ENCODE measurements at regions not wholly inside any gene's neighbourhood (a gene's known extent, or its start where the extent isn't known, plus 50 kb on each side); places are given as distances from the start of the nearest gene placed in this dataset.
A peak's percentile ranks its signal among the peaks of the same experiment; 100 is the strongest.

- Histone ChIP-seq H3K9me3 (replicated peaks; ENCODE audit: control insufficient read depth, low read depth, low read length) (no peaks in the 10 kb centered on the region), H3K4me3 (ENCODE audit: low read length) (no peak overlapping the region), H3K27me3 (ENCODE audit: control insufficient read depth, insufficient read depth, low read length) (no peaks in the 10 kb centered on the region), H3K4me1 (ENCODE audit: control insufficient read depth, insufficient read depth, low read length) (peaks cover 12% of the 10 kb centered on the region), H3K27ac (ENCODE audit: low read length) (no peak overlapping the region), H3K36me3 (ENCODE audit: control insufficient read depth, insufficient read depth, low read length) (no peaks in the 10 kb centered on the region)
- peak; percentile 81 for DNase-seq
- WGBS (ENCODE audit: insufficient coverage), result 30% methylated on average over 4 of the region's 5 CpGs
These were observed 539.2 kb downstream of the BUD13 start for GRCh38 chr11:116233561-116233960.

DNA sequence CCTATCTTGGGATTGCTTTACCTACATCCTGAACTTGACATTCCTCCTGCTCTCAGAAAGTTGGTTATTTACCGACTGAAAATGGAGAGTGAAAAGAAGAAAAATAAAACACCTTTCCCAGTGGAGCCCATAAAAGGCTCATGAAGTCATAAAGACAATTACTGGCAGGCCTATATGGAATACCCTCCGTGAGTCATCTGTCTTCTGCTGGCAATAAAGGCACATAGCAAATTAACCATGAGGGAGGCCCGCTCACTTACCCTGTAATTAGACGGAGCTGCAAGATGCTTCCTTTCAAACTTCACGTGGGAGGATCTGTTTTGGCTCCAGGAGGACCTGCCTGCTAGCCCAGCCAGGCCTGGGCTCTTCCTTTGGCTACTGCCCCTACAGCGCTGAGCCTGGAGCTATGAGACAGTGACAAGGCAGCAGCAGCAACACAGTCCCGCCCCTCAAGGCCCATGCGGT is 540.4 kb downstream of the BUD13 start:
- no peak overlapping the region for H3K4me3 ChIP-seq (ENCODE audit: low read length)
- DNase-seq, result peak; percentile 58
- 35% methylated on average over 4 of the region's 8 CpGs for WGBS (ENCODE audit: insufficient coverage)

GRCh38 chr11:116231543-116231942 is 541.2 kb downstream of the BUD13 start:
- no peaks in the 10 kb centered on the region for H3K36me3 ChIP-seq (ENCODE audit: control insufficient read depth, insufficient read depth, low read length)
- no peaks in the 10 kb centered on the region for H3K9me3 ChIP-seq (replicated peaks; ENCODE audit: control insufficient read depth, low read depth, low read length)
- no peaks in the 10 kb centered on the region for H3K27me3 ChIP-seq (ENCODE audit: control insufficient read depth, insufficient read depth, low read length)
- no peak for DNase-seq
- no peak overlapping the region for H3K27ac ChIP-seq (ENCODE audit: low read length)
- peaks cover 12% of the 10 kb centered on the region for H3K4me1 ChIP-seq (ENCODE audit: control insufficient read depth, insufficient read depth, low read length)
- WGBS (ENCODE audit: insufficient coverage), result no CpG with 5 or more reads among the region's 7 CpGs
- no peak overlapping the region for H3K4me3 ChIP-seq (ENCODE audit: low read length)

More for the DNA sequence above, 540.4 kb downstream of the BUD13 start:
- Histone ChIP-seq H3K27ac (ENCODE audit: low read length) (no peak overlapping the region), H3K4me1 (ENCODE audit: control insufficient read depth, insufficient read depth, low read length) (peaks cover 12% of the 10 kb centered on the region), H3K27me3 (ENCODE audit: control insufficient read depth, insufficient read depth, low read length) (no peaks in the 10 kb centered on the region), H3K36me3 (ENCODE audit: control insufficient read depth, insufficient read depth, low read length) (no peaks in the 10 kb centered on the region), H3K9me3 (replicated peaks; ENCODE audit: control insufficient read depth, low read depth, low read length) (no peaks in the 10 kb centered on the region)

DNA sequence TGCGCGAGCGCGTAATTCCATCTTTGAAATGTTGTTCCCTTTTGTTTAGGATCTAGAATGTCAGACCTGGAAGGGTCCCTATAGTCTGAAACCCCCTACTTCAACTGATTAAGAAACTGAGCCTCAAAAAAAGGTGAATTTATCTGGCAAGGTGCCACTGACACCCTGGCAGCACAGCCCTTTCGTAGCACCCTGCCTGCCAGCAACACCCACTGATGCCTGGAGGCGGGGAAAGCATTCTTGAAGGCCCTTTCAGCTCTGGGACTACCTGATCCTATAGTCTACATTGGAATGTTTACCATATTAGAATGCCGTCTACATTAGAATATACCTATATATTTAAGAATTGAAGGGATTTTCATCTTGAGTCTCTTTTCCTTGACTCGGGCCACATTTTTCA is 542.3 kb downstream of the BUD13 start:
- WGBS (ENCODE audit: insufficient coverage), result 67% methylated on average over 1 of the region's 8 CpGs
- Histone ChIP-seq H3K27ac (ENCODE audit: low read length) (no peak overlapping the region), H3K27me3 (ENCODE audit: control insufficient read depth, insufficient read depth, low read length) (no peaks in the 10 kb centered on the region), H3K4me3 (ENCODE audit: low read length) (no peak overlapping the region), H3K36me3 (ENCODE audit: control insufficient read depth, insufficient read depth, low read length) (no peaks in the 10 kb centered on the region), H3K9me3 (replicated peaks; ENCODE audit: control insufficient read depth, low read depth, low read length) (no peaks in the 10 kb centered on the region), H3K4me1 (ENCODE audit: control insufficient read depth, insufficient read depth, low read length) (peaks cover 13% of the 10 kb centered on the region)
- no peak for DNase-seq

- H3K4me3 ChIP-seq (ENCODE audit: low read length), result no peak overlapping the region
- no peaks in the 10 kb centered on the region for H3K36me3 ChIP-seq (ENCODE audit: control insufficient read depth, insufficient read depth, low read length)
- H3K27me3 ChIP-seq (ENCODE audit: control insufficient read depth, insufficient read depth, low read length), result no peaks in the 10 kb centered on the region
- peak overlapping the region; percentile 33 for H3K27ac ChIP-seq (ENCODE audit: low read length)
- WGBS (ENCODE audit: insufficient coverage), result 14% methylated on average over 4 of the region's 9 CpGs
- H3K4me1 ChIP-seq (ENCODE audit: control insufficient read depth, insufficient read depth, low read length), result peaks cover 15% of the 10 kb centered on the region
- no peaks in the 10 kb centered on the region for H3K9me3 ChIP-seq (replicated peaks; ENCODE audit: control insufficient read depth, low read depth, low read length)
- DNase-seq, result peak; percentile 87
These were observed 543.4 kb downstream of the BUD13 start for GRCh38 chr11:116229236-116229970.

DNA sequence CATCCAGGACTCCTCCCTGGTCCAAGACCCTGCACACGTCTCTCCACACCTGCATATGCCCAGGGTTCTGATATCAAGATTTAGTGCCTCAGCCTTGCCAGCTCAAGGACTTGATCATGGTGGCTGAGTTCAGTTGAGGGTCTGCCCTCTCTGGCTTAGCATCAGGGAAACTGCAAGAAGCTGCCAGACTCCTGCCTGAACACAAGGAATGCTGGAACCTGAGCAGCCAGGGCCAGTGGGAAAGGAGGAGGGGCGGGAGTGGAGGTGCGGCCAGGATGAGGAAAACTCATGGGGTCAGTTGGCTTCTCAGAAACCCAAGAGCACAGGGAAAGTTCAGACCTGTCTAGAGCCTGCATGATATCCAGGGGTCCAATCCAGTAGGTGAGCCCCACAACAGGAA is 546.1 kb downstream of the BUD13 start:
- Histone ChIP-seq H3K4me1 (ENCODE audit: control insufficient read depth, insufficient read depth, low read length) (peaks cover 7% of the 10 kb centered on the region), H3K36me3 (ENCODE audit: control insufficient read depth, insufficient read depth, low read length) (no peaks in the 10 kb centered on the region), H3K9me3 (replicated peaks; ENCODE audit: control insufficient read depth, low read depth, low read length) (no peaks in the 10 kb centered on the region), H3K27me3 (ENCODE audit: control insufficient read depth, insufficient read depth, low read length) (no peaks in the 10 kb centered on the region), H3K4me3 (ENCODE audit: low read length) (no peak overlapping the region), H3K27ac (ENCODE audit: low read length) (no peak overlapping the region)
- 69% methylated on average over 2 of the region's 3 CpGs for WGBS (ENCODE audit: insufficient coverage)
- no peak for DNase-seq

GRCh38 chr11:116225784-116226585 is 546.8 kb downstream of the BUD13 start:
- H3K4me3 ChIP-seq (ENCODE audit: low read length), result no peak overlapping the region
- H3K27me3 ChIP-seq (ENCODE audit: control insufficient read depth, insufficient read depth, low read length), result no peaks in the 10 kb centered on the region
- H3K36me3 ChIP-seq (ENCODE audit: control insufficient read depth, insufficient read depth, low read length), result no peaks in the 10 kb centered on the region
- no peak overlapping the region for H3K27ac ChIP-seq (ENCODE audit: low read length)
- 43% methylated on average over 3 of the region's 7 CpGs for WGBS (ENCODE audit: insufficient coverage)
- DNase-seq, result peak; percentile 47
- peaks cover 7% of the 10 kb centered on the region for H3K4me1 ChIP-seq (ENCODE audit: control insufficient read depth, insufficient read depth, low read length)
- H3K9me3 ChIP-seq (replicated peaks; ENCODE audit: control insufficient read depth, low read depth, low read length), result no peaks in the 10 kb centered on the region

DNA sequence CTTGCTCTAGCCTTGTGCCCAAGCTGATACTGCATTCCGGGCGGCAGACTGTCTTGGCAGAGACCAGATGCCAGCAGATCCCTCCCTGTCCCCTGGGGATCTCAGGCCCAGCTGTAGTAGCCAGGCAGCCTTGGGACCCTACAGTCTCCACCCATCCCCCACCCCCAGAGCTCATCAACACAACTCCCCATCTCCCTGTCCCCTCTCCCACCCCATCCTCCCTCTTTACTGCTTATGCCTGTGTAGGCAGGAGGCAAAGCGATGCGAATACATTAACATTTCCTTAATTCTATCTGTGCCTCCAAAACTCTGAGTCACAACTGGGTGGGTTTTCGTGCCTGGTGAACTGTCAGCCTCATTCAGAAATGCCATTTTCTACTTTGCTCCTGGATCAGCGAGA is 547.6 kb downstream of the BUD13 start:
- Histone ChIP-seq H3K4me1 (ENCODE audit: control insufficient read depth, insufficient read depth, low read length) (peaks cover 7% of the 10 kb centered on the region), H3K36me3 (ENCODE audit: control insufficient read depth, insufficient read depth, low read length) (no peaks in the 10 kb centered on the region), H3K27ac (ENCODE audit: low read length) (no peak overlapping the region), H3K27me3 (ENCODE audit: control insufficient read depth, insufficient read depth, low read length) (no peaks in the 10 kb centered on the region), H3K9me3 (replicated peaks; ENCODE audit: control insufficient read depth, low read depth, low read length) (no peaks in the 10 kb centered on the region), H3K4me3 (ENCODE audit: low read length) (no peak overlapping the region)
- 71% methylated on average over 6 of the region's 6 CpGs for WGBS (ENCODE audit: insufficient coverage)
- no peak for DNase-seq

DNA sequence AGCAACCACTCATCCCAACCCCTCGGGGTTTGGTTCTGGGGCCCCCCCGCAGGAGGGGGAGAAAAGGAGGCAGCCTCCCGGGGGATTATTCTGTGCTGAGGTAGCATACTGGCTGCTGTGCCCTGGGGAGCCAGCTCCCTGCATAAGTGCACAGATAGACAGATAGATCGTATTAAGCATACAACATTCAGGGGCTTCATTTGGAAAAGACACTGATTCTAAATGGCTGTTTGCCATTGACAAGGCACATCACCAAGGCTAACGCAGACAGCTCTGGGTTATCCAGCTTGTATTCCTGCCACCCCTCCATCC is 547.9 kb downstream of the BUD13 start:
- WGBS (ENCODE audit: insufficient coverage), result 46% methylated on average over 2 of the region's 5 CpGs
- no peaks in the 10 kb centered on the region for H3K36me3 ChIP-seq (ENCODE audit: control insufficient read depth, insufficient read depth, low read length)
- DNase-seq, result no peak
- no peak overlapping the region for H3K4me3 ChIP-seq (ENCODE audit: low read length)
- H3K4me1 ChIP-seq (ENCODE audit: control insufficient read depth, insufficient read depth, low read length), result peaks cover 7% of the 10 kb centered on the region
- H3K27me3 ChIP-seq (ENCODE audit: control insufficient read depth, insufficient read depth, low read length), result no peaks in the 10 kb centered on the region
- H3K27ac ChIP-seq (ENCODE audit: low read length), result no peak overlapping the region
- H3K9me3 ChIP-seq (replicated peaks; ENCODE audit: control insufficient read depth, low read depth, low read length), result no peaks in the 10 kb centered on the region

GRCh38 chr11:116224154-116224888 is 548.5 kb downstream of the BUD13 start:
- Histone ChIP-seq H3K27me3 (ENCODE audit: control insufficient read depth, insufficient read depth, low read length) (no peaks in the 10 kb centered on the region), H3K4me3 (ENCODE audit: low read length) (no peak overlapping the region), H3K27ac (ENCODE audit: low read length) (no peak overlapping the region), H3K4me1 (ENCODE audit: control insufficient read depth, insufficient read depth, low read length) (peaks cover 9% of the 10 kb centered on the region), H3K36me3 (ENCODE audit: control insufficient read depth, insufficient read depth, low read length) (no peaks in the 10 kb centered on the region), H3K9me3 (replicated peaks; ENCODE audit: control insufficient read depth, low read depth, low read length) (no peaks in the 10 kb centered on the region)
- 15% methylated on average over 4 of the region's 10 CpGs for WGBS (ENCODE audit: insufficient coverage)
- DNase-seq, result no peak

Data from muscle of leg (tissue), 3 donors.